A673 (cell line): ENCODE measurements at regions not wholly inside any gene's neighbourhood (a gene's known extent, or its start where the extent isn't known, plus 50 kb on each side); places are given as distances from the start of the nearest gene placed in this dataset.

ENCODE experiments used
- EZH2 ChIP-seq: fragments of 200-600 bp; sonication (generic); IDR thresholded peaks from 2 replicates; pipeline ENCODE4 v1.6.1; 2017; ENCODE audit warnings: borderline replicate concordance, low read depth, mild to moderate bottlenecking, mixed read lengths, antibody characterized with exemption, low read length; ENCODE audit not compliant: poor library complexity, severe bottlenecking
- TF ChIP-seq, protein P1 (sequence below): fragments of 300-800, 200-600 bp; sonication (generic); conservative IDR thresholded peaks from 2 replicates; pipeline ENCODE4 v1.5.1; 2017; ENCODE audit warnings: low read depth, mild to moderate bottlenecking, antibody characterized with exemption, low read length, moderate library complexity, mixed read lengths

- no peak for TF ChIP-seq EZH2
- TF ChIP-seq, protein P1, sequence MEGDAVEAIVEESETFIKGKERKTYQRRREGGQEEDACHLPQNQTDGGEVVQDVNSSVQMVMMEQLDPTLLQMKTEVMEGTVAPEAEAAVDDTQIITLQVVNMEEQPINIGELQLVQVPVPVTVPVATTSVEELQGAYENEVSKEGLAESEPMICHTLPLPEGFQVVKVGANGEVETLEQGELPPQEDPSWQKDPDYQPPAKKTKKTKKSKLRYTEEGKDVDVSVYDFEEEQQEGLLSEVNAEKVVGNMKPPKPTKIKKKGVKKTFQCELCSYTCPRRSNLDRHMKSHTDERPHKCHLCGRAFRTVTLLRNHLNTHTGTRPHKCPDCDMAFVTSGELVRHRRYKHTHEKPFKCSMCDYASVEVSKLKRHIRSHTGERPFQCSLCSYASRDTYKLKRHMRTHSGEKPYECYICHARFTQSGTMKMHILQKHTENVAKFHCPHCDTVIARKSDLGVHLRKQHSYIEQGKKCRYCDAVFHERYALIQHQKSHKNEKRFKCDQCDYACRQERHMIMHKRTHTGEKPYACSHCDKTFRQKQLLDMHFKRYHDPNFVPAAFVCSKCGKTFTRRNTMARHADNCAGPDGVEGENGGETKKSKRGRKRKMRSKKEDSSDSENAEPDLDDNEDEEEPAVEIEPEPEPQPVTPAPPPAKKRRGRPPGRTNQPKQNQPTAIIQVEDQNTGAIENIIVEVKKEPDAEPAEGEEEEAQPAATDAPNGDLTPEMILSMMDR: no peak
Measured at GRCh38 chr4:14446311-14446710, 556.0 kb upstream of the CPEB2 start.
